HEK293 (cell line): ENCODE measurements at regions not wholly inside any gene's neighbourhood (a gene's known extent, or its start where the extent isn't known, plus 50 kb on each side); places are given as distances from the start of the nearest gene placed in this dataset.

ENCODE experiments used
- CTCF ChIP-seq: fragments of 450-650 bp; formaldehyde crosslinking; IDR thresholded peaks from 2 replicates; pipeline ENCODE4 v1.5.1; 2016; ENCODE audit warnings: missing biosample characterization, missing genetic modification characterization
- GFI1B ChIP-seq: fragments of 450-650 bp; formaldehyde crosslinking; IDR thresholded peaks from 2 replicates; pipeline ENCODE4 v1.5.1; 2016; ENCODE audit warnings: missing biosample characterization, missing genetic modification characterization
- REPIN1 ChIP-seq: fragments of 450-650 bp; formaldehyde crosslinking; IDR thresholded peaks from 2 replicates; pipeline ENCODE4 v1.5.1; 2017; ENCODE audit warnings: missing biosample characterization, missing genetic modification characterization, low read depth
- ZNF202 ChIP-seq: fragments of 450-650 bp; formaldehyde crosslinking; IDR thresholded peaks from 2 replicates; pipeline ENCODE4 v1.5.1; 2016; ENCODE audit warnings: missing biosample characterization, missing genetic modification characterization, borderline replicate concordance
- ZNF394 ChIP-seq: fragments of 450-650 bp; formaldehyde crosslinking; IDR thresholded peaks from 2 replicates; pipeline ENCODE4 v1.5.1; 2016; ENCODE audit warnings: missing biosample characterization, missing genetic modification characterization, mild to moderate bottlenecking, moderate library complexity, borderline replicate concordance
- ZNF626 ChIP-seq: fragments of 450-650 bp; sonication (Bioruptor Pico); formaldehyde crosslinking; IDR thresholded peaks from 2 replicates; pipeline ENCODE4 v1.5.1; 2018; ENCODE audit warnings: missing biosample characterization, missing genetic modification characterization, inconsistent platforms
- ZNF747 ChIP-seq: fragments of 450-650 bp; formaldehyde crosslinking; IDR thresholded peaks from 2 replicates; pipeline ENCODE4 v1.5.1; 2016; ENCODE audit warnings: missing biosample characterization, missing genetic modification characterization
- ZNF785 ChIP-seq: fragments of 450-650 bp; formaldehyde crosslinking; IDR thresholded peaks from 2 replicates; pipeline ENCODE4 v1.5.1; 2016; ENCODE audit warnings: missing biosample characterization, missing genetic modification characterization
- ZSCAN30 ChIP-seq: fragments of 450-650 bp; IDR thresholded peaks from 2 replicates; pipeline ENCODE4 v1.5.1; 2018; ENCODE audit warnings: missing biosample characterization, mild to moderate bottlenecking, missing genetic modification characterization, moderate library complexity
- ZSCAN5A ChIP-seq: fragments of 450-650 bp; formaldehyde crosslinking; IDR thresholded peaks from 2 replicates; pipeline ENCODE4 v1.5.1; 2016; ENCODE audit warnings: missing biosample characterization, missing genetic modification characterization
- TF ChIP-seq, protein P1 (sequence below): sonication (generic); formaldehyde crosslinking; IDR thresholded peaks from 2 replicates; pipeline ENCODE4 v1.8.1; 2022; ENCODE audit warnings: mild to moderate bottlenecking, moderate library complexity, missing genetic modification reagents

- no peak for TF ChIP-seq CTCF
- no peak for TF ChIP-seq ZNF785 (tag by site-specific recombination)
- TF ChIP-seq ZNF394 (tag by site-specific recombination), result no peak
- TF ChIP-seq ZSCAN30, result no peak
- no peak for TF ChIP-seq ZNF202 (tag by site-specific recombination)
- no peak for TF ChIP-seq ZSCAN5A (tag by site-specific recombination)
- no peak for TF ChIP-seq ZNF747
- no peak for TF ChIP-seq REPIN1 (tag by site-specific recombination)
- TF ChIP-seq ZNF626, result no peak
- TF ChIP-seq, protein P1, sequence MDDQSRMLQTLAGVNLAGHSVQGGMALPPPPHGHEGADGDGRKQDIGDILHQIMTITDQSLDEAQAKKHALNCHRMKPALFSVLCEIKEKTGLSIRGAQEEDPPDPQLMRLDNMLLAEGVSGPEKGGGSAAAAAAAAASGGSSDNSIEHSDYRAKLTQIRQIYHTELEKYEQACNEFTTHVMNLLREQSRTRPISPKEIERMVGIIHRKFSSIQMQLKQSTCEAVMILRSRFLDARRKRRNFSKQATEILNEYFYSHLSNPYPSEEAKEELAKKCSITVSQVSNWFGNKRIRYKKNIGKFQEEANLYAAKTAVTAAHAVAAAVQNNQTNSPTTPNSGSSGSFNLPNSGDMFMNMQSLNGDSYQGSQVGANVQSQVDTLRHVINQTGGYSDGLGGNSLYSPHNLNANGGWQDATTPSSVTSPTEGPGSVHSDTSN, result no peak
- no peak for TF ChIP-seq GFI1B
Measured at GRCh38 chr5:84590629-84591028, 205.9 kb upstream of the EDIL3 start.
